ENCODE measurements at regions not wholly inside any gene's neighbourhood (a gene's known extent, or its start where the extent isn't known, plus 50 kb on each side); places are given as distances from the start of the nearest gene placed in this dataset.

- TF ChIP-seq POLR2A (IDR thresholded peaks at IDR 0.05; ENCODE audit: low read length), result no peak
- no peak for TF ChIP-seq GATA1 (IDR thresholded peaks at IDR 0.05; ENCODE audit: low read depth, low read length)
Measured at GRCh38 chr5:93926831-93927620, 185.6 kb upstream of the POU5F2 start.
